Neural progenitor cell (in vitro differentiated cells): ENCODE measurements at regions not wholly inside any gene's neighbourhood (a gene's known extent, or its start where the extent isn't known, plus 50 kb on each side); places are given as distances from the start of the nearest gene placed in this dataset.

ENCODE experiments used
- EZH2 ChIP-seq: fragments of 200-600 bp; sonication (generic); IDR thresholded peaks from 2 replicates; pipeline ENCODE4 v1.6.1; 2017; ENCODE audit warnings: antibody characterized with exemption, mild to moderate bottlenecking, moderate library complexity
- EZH2phosphoT487 ChIP-seq: fragments of 200-600 bp; sonication (generic); IDR thresholded peaks from 2 replicates; pipeline ENCODE4 v1.6.1; 2017; ENCODE audit warnings: antibody characterized with exemption
- TF ChIP-seq, protein P1 (sequence below): fragments of 200-600 bp; sonication (generic); IDR thresholded peaks from 2 replicates; pipeline ENCODE4 v1.5.1; 2017; ENCODE audit warnings: antibody characterized with exemption, mild to moderate bottlenecking

DNA sequence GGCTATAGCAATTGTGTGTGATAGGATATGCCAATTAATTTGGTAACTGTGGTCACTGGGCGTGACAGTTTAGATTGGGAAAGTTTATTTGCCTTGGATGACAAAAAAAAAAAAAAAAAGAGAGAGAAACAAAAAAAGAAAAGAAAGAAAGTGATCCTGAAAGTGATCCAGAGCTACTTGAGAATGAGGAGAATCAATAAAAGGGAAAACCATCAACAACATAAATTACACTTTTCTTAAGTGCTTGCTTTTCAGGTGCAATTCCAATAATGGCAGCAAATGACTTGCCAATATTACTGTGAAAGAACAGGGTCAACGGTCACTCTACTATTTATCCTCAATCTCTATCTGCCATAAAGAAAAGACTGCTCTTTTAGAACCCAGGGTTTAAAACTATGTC, 191.8 kb upstream of the SEMA3C start:
- TF ChIP-seq, protein P1, sequence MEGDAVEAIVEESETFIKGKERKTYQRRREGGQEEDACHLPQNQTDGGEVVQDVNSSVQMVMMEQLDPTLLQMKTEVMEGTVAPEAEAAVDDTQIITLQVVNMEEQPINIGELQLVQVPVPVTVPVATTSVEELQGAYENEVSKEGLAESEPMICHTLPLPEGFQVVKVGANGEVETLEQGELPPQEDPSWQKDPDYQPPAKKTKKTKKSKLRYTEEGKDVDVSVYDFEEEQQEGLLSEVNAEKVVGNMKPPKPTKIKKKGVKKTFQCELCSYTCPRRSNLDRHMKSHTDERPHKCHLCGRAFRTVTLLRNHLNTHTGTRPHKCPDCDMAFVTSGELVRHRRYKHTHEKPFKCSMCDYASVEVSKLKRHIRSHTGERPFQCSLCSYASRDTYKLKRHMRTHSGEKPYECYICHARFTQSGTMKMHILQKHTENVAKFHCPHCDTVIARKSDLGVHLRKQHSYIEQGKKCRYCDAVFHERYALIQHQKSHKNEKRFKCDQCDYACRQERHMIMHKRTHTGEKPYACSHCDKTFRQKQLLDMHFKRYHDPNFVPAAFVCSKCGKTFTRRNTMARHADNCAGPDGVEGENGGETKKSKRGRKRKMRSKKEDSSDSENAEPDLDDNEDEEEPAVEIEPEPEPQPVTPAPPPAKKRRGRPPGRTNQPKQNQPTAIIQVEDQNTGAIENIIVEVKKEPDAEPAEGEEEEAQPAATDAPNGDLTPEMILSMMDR: no peak
- no peak for TF ChIP-seq EZH2phosphoT487
- TF ChIP-seq EZH2: no peak
